WERI-Rb-1 (cell line): ENCODE measurements at regions not wholly inside any gene's neighbourhood (a gene's known extent, or its start where the extent isn't known, plus 50 kb on each side); places are given as distances from the start of the nearest gene placed in this dataset.

Experiments used
- DNase-seq: peaks from one replicate; pipeline ENCODE4 v3.0.0-alpha.2; 2020
- H3K27ac ChIP-seq: fragments of 250-450 bp; sonication (Bioruptor Pico); 2 replicates; pipeline ENCODE4 v1.5.1; 2020; ENCODE audit warnings: mild to moderate bottlenecking, moderate library complexity
- H3K27me3 ChIP-seq: fragments of 250-450 bp; sonication (Bioruptor Pico); 2 replicates; pipeline ENCODE4 v1.5.1; 2021; ENCODE audit warnings: mild to moderate bottlenecking, low read depth, moderate library complexity; ENCODE audit not compliant: insufficient read depth, severe bottlenecking
- H3K36me3 ChIP-seq: fragments of 250-450 bp; sonication (Bioruptor Pico); 2 replicates; pipeline ENCODE4 v1.5.1; 2020; ENCODE audit warnings: mild to moderate bottlenecking, moderate library complexity
- H3K4me3 ChIP-seq: 2 replicates; pipeline ENCODE4 v1.5.1; 2011; ENCODE audit warnings: low read depth, mild to moderate bottlenecking, control low read depth, low read length
- H3K9me3 ChIP-seq: fragments of 250-450 bp; sonication (Bioruptor Pico); 2 replicates; pipeline ENCODE4 v1.5.1; 2021; ENCODE audit warnings: mild to moderate bottlenecking, moderate library complexity; ENCODE audit not compliant: severe bottlenecking
- TF ChIP-seq, protein P1 (sequence below): IDR thresholded peaks from 2 replicates; pipeline ENCODE4 v1.5.1; 2011; ENCODE audit warnings: low read depth, mild to moderate bottlenecking, control low read depth, inconsistent platforms, low read length

DNA sequence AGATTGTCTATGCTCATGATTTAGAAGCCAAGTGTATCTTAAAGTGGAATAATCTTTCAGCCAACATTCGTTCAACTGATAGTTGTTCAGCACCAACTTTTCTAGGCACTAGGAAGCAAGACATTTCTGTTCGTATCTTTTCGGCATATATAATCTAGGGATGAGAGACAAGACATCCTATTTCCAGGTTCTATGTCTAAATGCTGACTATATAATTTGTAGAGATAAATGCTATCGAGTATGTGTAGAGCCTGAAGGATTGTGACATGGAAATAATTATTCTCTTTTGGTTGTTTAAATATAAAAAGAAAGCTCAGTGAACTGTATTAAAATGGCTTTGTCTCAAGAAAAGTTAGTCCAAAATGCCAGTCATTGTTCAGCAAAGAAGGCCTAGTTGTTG is 371.6 kb downstream of the DOK5 start:
- Histone ChIP-seq H3K36me3 (no peaks in the 10 kb centered on the region), H3K9me3 (no peaks in the 10 kb centered on the region), H3K4me3 (no peak overlapping the region), H3K27me3 (peaks cover 45% of the 10 kb centered on the region), H3K27ac (no peak overlapping the region)
- TF ChIP-seq, protein P1, sequence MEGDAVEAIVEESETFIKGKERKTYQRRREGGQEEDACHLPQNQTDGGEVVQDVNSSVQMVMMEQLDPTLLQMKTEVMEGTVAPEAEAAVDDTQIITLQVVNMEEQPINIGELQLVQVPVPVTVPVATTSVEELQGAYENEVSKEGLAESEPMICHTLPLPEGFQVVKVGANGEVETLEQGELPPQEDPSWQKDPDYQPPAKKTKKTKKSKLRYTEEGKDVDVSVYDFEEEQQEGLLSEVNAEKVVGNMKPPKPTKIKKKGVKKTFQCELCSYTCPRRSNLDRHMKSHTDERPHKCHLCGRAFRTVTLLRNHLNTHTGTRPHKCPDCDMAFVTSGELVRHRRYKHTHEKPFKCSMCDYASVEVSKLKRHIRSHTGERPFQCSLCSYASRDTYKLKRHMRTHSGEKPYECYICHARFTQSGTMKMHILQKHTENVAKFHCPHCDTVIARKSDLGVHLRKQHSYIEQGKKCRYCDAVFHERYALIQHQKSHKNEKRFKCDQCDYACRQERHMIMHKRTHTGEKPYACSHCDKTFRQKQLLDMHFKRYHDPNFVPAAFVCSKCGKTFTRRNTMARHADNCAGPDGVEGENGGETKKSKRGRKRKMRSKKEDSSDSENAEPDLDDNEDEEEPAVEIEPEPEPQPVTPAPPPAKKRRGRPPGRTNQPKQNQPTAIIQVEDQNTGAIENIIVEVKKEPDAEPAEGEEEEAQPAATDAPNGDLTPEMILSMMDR, result no peak
- DNase-seq, result no peak

DNA sequence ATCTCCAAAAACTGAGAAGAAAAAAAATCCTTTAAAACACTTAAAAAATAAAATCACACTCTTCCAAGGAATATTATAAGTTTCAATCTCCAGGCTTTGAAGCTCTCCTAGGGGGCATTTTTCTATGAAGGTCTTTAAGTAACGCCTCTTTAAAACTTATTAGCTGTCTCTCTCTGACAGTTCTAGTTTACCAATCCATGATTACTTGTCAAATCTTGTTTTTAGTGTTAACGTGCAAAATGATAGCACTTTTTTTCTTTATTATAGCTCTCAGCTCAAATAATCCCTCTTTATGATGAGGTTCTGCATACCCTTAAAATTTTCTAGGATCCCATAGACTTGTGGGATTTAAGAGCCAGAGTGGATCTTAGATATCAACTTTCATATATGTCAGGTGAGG is 369.0 kb downstream of the DOK5 start:
- H3K4me3 ChIP-seq, result no peak overlapping the region
- H3K27ac ChIP-seq, result no peak overlapping the region
- no peaks in the 10 kb centered on the region for H3K9me3 ChIP-seq
- no peaks in the 10 kb centered on the region for H3K36me3 ChIP-seq
- TF ChIP-seq, protein P1, result no peak
- peaks cover 62% of the 10 kb centered on the region for H3K27me3 ChIP-seq
- no peak for DNase-seq

DNA sequence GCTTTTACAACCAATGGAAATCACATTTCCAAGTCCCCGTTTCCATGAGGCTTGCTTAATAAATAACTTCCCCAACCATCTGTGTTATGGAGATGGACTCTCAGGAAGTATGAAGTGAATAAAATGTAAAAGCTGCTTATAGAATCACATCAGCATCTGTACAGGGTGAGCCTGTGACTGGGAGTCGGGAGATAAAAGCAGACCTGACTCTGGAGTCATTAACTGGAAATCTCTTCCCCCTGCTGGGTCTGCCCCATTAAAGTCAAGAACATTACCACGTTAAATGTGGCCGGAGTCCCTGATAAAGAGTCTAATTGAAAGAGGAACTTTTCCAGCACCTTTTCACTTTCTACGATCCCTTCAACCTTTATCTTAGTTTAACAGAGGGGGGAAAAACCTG is 368.5 kb downstream of the DOK5 start:
- TF ChIP-seq, protein P1, result no peak
- no peaks in the 10 kb centered on the region for H3K36me3 ChIP-seq
- no peak overlapping the region for H3K4me3 ChIP-seq
- no peak for DNase-seq
- peaks cover 63% of the 10 kb centered on the region for H3K27me3 ChIP-seq
- no peak overlapping the region for H3K27ac ChIP-seq
- H3K9me3 ChIP-seq, result no peaks in the 10 kb centered on the region

DNA sequence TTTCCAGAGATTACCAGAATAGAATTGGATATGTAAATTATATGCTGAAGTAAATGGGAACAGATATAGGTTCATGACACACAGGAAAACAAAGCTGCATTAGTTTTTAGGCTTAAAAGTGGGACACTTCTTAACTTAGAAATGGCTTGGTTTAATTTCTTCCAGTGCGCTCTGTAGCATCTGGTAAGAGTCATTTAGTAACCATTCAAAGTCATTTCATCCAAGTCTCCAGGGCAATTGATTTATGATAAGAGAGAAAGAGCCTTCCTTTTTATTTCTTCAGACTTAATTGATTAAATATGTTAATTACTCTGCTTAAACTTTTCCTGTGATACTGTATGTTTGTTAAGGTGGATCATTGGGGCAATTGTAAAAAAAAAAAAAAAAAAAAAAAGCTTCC is 368.0 kb downstream of the DOK5 start:
- Histone ChIP-seq H3K27ac (no peak overlapping the region), H3K4me3 (no peak overlapping the region)

DNA sequence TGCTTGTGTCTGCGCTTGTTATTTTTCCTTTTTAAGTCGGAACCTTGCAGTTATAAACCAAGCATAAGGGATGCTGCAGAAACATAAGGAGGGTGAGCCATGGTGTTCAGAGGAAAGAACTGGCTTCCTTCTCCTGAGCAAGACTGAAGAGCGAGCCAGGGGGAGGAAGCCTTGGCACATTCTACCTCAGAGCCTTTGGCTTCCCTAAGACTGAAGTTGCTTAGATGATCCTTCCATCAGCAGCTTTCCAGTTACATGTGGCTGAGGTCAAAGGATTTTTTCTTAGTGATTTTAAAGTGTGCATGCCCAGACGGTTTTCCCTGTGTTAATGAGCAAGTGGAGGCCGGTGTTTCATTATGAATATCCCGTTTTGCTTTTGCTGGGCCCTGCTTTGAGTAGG is 363.8 kb downstream of the DOK5 start:
- no peak overlapping the region for H3K27ac ChIP-seq
- no peak for DNase-seq
- no peaks in the 10 kb centered on the region for H3K36me3 ChIP-seq
- H3K27me3 ChIP-seq, result peaks cover 40% of the 10 kb centered on the region
- H3K9me3 ChIP-seq, result no peaks in the 10 kb centered on the region
- TF ChIP-seq, protein P1, result no peak
- no peak overlapping the region for H3K4me3 ChIP-seq

More for the DNA sequence above, 368.0 kb downstream of the DOK5 start:
- no peaks in the 10 kb centered on the region for H3K9me3 ChIP-seq
- no peaks in the 10 kb centered on the region for H3K36me3 ChIP-seq
- no peak for DNase-seq
- H3K27me3 ChIP-seq, result peaks cover 59% of the 10 kb centered on the region
- TF ChIP-seq, protein P1, result no peak

DNA sequence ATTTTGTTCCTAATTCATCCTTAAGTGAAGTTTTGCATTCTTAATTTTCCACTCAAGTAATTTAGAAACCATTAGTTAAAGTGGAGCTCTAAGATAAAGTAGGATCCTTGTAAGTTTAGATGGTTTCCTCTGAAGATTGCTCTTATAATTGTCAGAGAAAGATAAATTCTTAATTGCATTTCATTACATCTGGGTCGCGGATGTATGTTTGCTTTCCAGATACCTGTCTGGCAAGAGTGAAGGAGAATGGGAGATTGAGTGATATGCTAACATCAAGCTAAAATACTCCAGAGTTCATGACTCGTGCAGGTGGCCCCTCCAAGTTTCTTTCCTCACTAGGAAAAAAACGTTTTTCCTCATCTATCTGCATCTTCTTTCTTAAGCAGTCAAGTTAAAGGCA is 361.8 kb downstream of the DOK5 start:
- no peaks in the 10 kb centered on the region for H3K36me3 ChIP-seq
- no peak overlapping the region for H3K27ac ChIP-seq
- peaks cover 49% of the 10 kb centered on the region for H3K27me3 ChIP-seq
- no peaks in the 10 kb centered on the region for H3K9me3 ChIP-seq
- TF ChIP-seq, protein P1, result no peak
- no peak for DNase-seq
- no peak overlapping the region for H3K4me3 ChIP-seq
